NCI-H524 (cell line): ENCODE measurements at regions not wholly inside any gene's neighbourhood (a gene's known extent, or its start where the extent isn't known, plus 50 kb on each side); places are given as distances from the start of the nearest gene placed in this dataset.

Source experiments
- DNase-seq, 2 experiments: peaks; one replicate each; lab custom pipeline; 2025; lab: John Stamatoyannopoulos, UW

GRCh38 chr18:25445430-25445829 is 93.5 kb upstream of the ZNF521 start:
- no peak for DNase-seq

GRCh38 chr18:25443776-25444175 is 91.8 kb upstream of the ZNF521 start:
- peak in 1 of 2 experiments; percentile 42 for DNase-seq

- no peak for DNase-seq
These were observed 83.3 kb upstream of the ZNF521 start for GRCh38 chr18:25435149-25435782.

- no peak for DNase-seq
These were observed 82.8 kb upstream of the ZNF521 start for GRCh38 chr18:25434745-25435144.

- no peak for DNase-seq
These were observed 81.6 kb upstream of the ZNF521 start for GRCh38 chr18:25433590-25433989.

- DNase-seq, result no peak
These were observed 73.1 kb upstream of the ZNF521 start for GRCh38 chr18:25425024-25425423.

GRCh38 chr18:25423760-25424159 is 71.8 kb upstream of the ZNF521 start:
- DNase-seq, result no peak

- no peak for DNase-seq
These were observed 71.3 kb upstream of the ZNF521 start for GRCh38 chr18:25423267-25423666.

- no peak for DNase-seq
These were observed 70.3 kb upstream of the ZNF521 start for GRCh38 chr18:25422230-25422629.

- no peak for DNase-seq
These were observed 68.3 kb upstream of the ZNF521 start for GRCh38 chr18:25420077-25420825.

- no peak for DNase-seq
These were observed 64.4 kb upstream of the ZNF521 start for GRCh38 chr18:25416374-25416773.

- no peak for DNase-seq
These were observed 58.0 kb upstream of the ZNF521 start for GRCh38 chr18:25409971-25410370.

GRCh38 chr18:25408293-25408692 is 56.3 kb upstream of the ZNF521 start:
- no peak for DNase-seq
